Activated T-helper 17 cell treated with anti-CD3 and anti-CD28 coated beads, Interleukin-2, amount 50 U/mL, for 72 hours (primary cell): ENCODE measurements at regions not wholly inside any gene's neighbourhood (a gene's known extent, or its start where the extent isn't known, plus 50 kb on each side); places are given as distances from the start of the nearest gene placed in this dataset.
"Not testable (repeated sequence)": the region's sequence is repeated elsewhere in the genome, so short reads cannot be mapped to it uniquely, and the experiment has no call there.

Source experiments
- ATAC-seq: fragments of 150-1000 bp; cut with Tn5 transposase; replicated peaks from 2 replicates; pipeline ENCODE4 v1.10.0; 2021; ENCODE audit warnings: mild to moderate bottlenecking, moderate library complexity
- H3K27ac Mint-ChIP-seq: one replicate; pipeline ENCODE4 v1.8.0; 2022; ENCODE audit warnings: mixed read lengths
- H3K27me3 Mint-ChIP-seq: one replicate; pipeline ENCODE4 v1.8.0; 2022; ENCODE audit warnings: mixed read lengths
- H3K36me3 Mint-ChIP-seq: one replicate; pipeline ENCODE4 v1.8.0; 2022; ENCODE audit warnings: low read depth, mild to moderate bottlenecking, mixed read lengths
- H3K4me1 Mint-ChIP-seq: one replicate; pipeline ENCODE4 v1.8.0; 2022; ENCODE audit warnings: mixed read lengths
- H3K4me3 Mint-ChIP-seq: one replicate; pipeline ENCODE4 v1.8.0; 2022; ENCODE audit warnings: mild to moderate bottlenecking, mixed read lengths
- H3K9me3 Mint-ChIP-seq: one replicate; pipeline ENCODE4 v1.8.0; 2022; ENCODE audit warnings: mixed read lengths

- H3K27ac Mint-ChIP-seq, result no peak overlapping the region
- H3K27me3 Mint-ChIP-seq, result no peaks in the 10 kb centered on the region
- ATAC-seq, result no peak
- H3K36me3 Mint-ChIP-seq, result no peaks in the 10 kb centered on the region
- no peak overlapping the region for H3K4me3 Mint-ChIP-seq
- H3K9me3 Mint-ChIP-seq, result peaks cover 8% of the 10 kb centered on the region
- no peaks in the 10 kb centered on the region for H3K4me1 Mint-ChIP-seq
These were observed 234.5 kb upstream of the SLIT2 start for GRCh38 chr4:20017070-20017776.

GRCh38 chr4:20015636-20016224 lies 236.0 kb upstream of the SLIT2 start:
- Mint-ChIP-seq H3K27me3 (no peaks in the 10 kb centered on the region), H3K27ac (no peak overlapping the region), H3K4me3 (no peak overlapping the region), H3K9me3 (peaks cover 8% of the 10 kb centered on the region), H3K4me1 (no peaks in the 10 kb centered on the region), H3K36me3 (no peaks in the 10 kb centered on the region)
- no peak for ATAC-seq

GRCh38 chr4:20003836-20004558 lies 247.7 kb upstream of the SLIT2 start:
- H3K36me3 Mint-ChIP-seq, result not testable (repeated sequence)

DNA sequence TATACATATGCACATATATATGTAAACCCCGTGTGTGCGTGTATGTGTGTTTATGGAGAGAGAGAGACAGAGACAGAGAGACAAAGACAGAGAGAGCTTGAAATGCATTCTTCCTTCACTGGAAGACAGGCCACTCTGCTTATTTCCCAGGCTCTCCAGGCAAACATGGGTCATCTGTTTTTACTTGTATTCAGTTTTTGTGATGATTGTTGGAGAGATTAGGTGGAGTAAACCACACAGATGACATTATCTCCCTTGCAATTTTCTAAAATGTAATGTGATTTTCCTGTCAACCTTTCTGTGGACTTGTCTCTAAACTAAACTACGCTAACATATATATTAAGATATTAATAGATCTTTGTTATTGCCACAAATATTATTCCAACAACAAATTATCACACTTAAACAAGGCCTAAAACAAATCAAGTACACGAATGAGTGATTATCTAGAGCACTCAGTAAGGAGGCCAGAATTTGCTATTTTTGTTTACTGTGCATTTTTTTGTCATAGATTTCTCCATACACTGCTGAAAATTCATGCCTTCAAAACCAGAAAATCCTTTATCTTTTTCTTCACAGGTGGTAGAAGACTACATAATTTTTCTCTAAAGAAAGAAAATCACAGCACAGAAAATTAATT lies 251.8 kb upstream of the SLIT2 start:
- Mint-ChIP-seq H3K4me3 (no peak overlapping the region), H3K36me3 (no peaks in the 10 kb centered on the region), H3K27me3 (no peaks in the 10 kb centered on the region), H3K4me1 (no peaks in the 10 kb centered on the region), H3K9me3 (no peaks in the 10 kb centered on the region), H3K27ac (no peak overlapping the region)
- ATAC-seq, result no peak

More at GRCh38 chr4:20003836-20004558, 247.7 kb upstream of the SLIT2 start:
- H3K27ac Mint-ChIP-seq, ATAC-seq, H3K4me3 Mint-ChIP-seq, H3K4me1 Mint-ChIP-seq, H3K27me3 Mint-ChIP-seq, H3K9me3 Mint-ChIP-seq: not testable (repeated sequence)

- no peaks in the 10 kb centered on the region for H3K9me3 Mint-ChIP-seq
- H3K36me3 Mint-ChIP-seq, result no peaks in the 10 kb centered on the region
- H3K4me3 Mint-ChIP-seq, result no peak overlapping the region
- H3K27me3 Mint-ChIP-seq, result no peaks in the 10 kb centered on the region
- H3K27ac Mint-ChIP-seq, result no peak overlapping the region
- H3K4me1 Mint-ChIP-seq, result no peaks in the 10 kb centered on the region
- no peak for ATAC-seq
These were observed 252.4 kb upstream of the SLIT2 start for GRCh38 chr4:19999276-19999675.

DNA sequence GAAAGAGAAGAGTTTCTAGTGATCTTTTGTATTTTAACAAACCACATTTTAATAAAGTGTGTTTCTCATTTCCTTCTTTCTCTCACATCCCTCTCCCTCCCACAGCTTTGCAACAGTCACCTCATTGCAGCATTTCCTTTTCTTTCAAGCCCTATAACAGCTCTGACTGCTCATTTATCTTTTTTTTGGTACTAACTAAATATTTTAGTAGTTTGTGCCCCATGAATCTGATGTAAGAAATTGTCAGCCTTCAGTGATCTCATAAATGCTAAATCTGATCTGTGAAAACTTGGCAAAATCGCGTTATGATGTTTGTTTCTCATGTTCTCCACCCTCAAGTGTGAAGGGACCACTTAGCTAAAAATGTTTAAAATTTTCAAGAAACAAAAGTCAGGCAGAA lies 258.5 kb upstream of the SLIT2 start:
- no peaks in the 10 kb centered on the region for H3K36me3 Mint-ChIP-seq
- H3K4me3 Mint-ChIP-seq, result no peak overlapping the region
- H3K9me3 Mint-ChIP-seq, result peaks cover 17% of the 10 kb centered on the region
- no peaks in the 10 kb centered on the region for H3K4me1 Mint-ChIP-seq
- H3K27ac Mint-ChIP-seq, result no peak overlapping the region
- H3K27me3 Mint-ChIP-seq, result no peaks in the 10 kb centered on the region
- ATAC-seq, result no peak

GRCh38 chr4:19992471-19993093 lies 259.1 kb upstream of the SLIT2 start:
- H3K4me1 Mint-ChIP-seq, result no peaks in the 10 kb centered on the region
- H3K36me3 Mint-ChIP-seq, result no peaks in the 10 kb centered on the region
- no peak overlapping the region for H3K4me3 Mint-ChIP-seq

GRCh38 chr4:19987746-19988145 lies 264.0 kb upstream of the SLIT2 start:
- Mint-ChIP-seq H3K9me3 (peaks cover 24% of the 10 kb centered on the region), H3K4me1 (no peaks in the 10 kb centered on the region), H3K27me3 (no peaks in the 10 kb centered on the region), H3K27ac (no peak overlapping the region), H3K4me3 (no peak overlapping the region), H3K36me3 (no peaks in the 10 kb centered on the region)
- no peak for ATAC-seq

More at GRCh38 chr4:19992471-19993093, 259.1 kb upstream of the SLIT2 start:
- no peak for ATAC-seq
- Mint-ChIP-seq H3K27me3 (no peaks in the 10 kb centered on the region), H3K9me3 (peaks cover 22% of the 10 kb centered on the region), H3K27ac (no peak overlapping the region)

DNA sequence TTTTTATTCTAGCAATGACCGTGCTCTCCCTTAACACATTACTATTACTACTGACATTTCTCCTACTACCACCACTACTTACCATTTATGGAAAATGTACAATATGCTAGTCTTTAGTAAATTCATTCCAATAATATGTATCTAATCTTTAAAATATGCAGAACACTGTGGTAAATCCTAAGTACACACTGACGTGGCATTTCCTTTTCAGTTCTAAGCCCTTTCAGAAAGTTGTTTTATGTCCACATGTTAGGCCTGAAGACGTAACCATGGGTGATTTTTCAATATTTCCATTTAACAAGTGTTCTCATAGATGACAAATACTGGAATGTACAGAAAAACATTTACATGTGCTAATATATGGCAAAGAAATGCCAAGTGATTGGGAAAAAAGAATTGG lies 268.6 kb upstream of the SLIT2 start:
- Mint-ChIP-seq H3K4me1 (no peaks in the 10 kb centered on the region), H3K4me3 (no peak overlapping the region), H3K27me3 (no peaks in the 10 kb centered on the region), H3K9me3 (peaks cover 16% of the 10 kb centered on the region), H3K36me3 (no peaks in the 10 kb centered on the region), H3K27ac (no peak overlapping the region)
- ATAC-seq, result no peak

DNA sequence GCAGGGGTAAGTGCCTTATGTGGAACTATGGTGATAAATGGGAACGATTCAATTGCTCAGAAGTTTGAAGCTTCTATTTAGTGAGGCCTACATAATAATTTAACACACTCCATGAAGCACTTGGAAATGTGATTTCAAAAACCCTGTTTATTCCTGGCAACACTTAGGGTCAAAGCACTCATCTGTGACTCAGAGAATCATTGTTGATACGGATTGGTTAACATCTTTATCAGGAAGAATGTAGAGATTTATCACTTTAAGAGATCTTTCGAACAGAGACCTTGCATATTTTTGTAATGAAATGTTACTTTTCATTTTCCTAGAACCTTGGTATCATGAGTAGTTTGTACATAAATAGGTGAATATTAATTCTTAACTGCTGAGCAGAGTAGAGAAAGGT lies 269.1 kb upstream of the SLIT2 start:
- peaks cover 12% of the 10 kb centered on the region for H3K9me3 Mint-ChIP-seq
- H3K36me3 Mint-ChIP-seq, result no peaks in the 10 kb centered on the region
- H3K4me3 Mint-ChIP-seq, result no peak overlapping the region
- no peaks in the 10 kb centered on the region for H3K4me1 Mint-ChIP-seq
- H3K27me3 Mint-ChIP-seq, result no peaks in the 10 kb centered on the region
- ATAC-seq, result no peak
- H3K27ac Mint-ChIP-seq, result no peak overlapping the region

- H3K4me1 Mint-ChIP-seq, result no peaks in the 10 kb centered on the region
- H3K4me3 Mint-ChIP-seq, result no peak overlapping the region
- no peak for ATAC-seq
- H3K27me3 Mint-ChIP-seq, result no peaks in the 10 kb centered on the region
- no peaks in the 10 kb centered on the region for H3K36me3 Mint-ChIP-seq
- H3K9me3 Mint-ChIP-seq, result peaks cover 4% of the 10 kb centered on the region
- no peak overlapping the region for H3K27ac Mint-ChIP-seq
These were observed 279.9 kb upstream of the SLIT2 start for GRCh38 chr4:19971829-19972228.

DNA sequence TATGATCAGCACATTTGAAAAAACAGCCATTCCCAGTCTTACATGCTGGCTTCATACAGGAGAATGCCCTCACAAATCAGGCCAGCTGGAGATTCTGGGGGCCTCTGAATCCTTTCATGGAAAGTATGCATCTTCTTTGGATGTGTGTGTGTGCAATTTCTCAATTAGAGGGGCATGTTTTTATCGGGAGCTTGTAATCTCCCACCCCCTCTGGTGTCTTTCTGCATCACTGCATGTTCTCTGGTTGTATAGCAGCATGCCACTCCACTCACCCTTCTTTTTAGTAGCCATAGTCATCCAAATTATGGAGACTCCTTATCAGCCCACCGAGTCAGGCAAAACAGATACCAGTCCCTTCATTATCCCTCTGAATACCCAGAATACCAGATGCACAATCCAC lies 282.2 kb upstream of the SLIT2 start:
- no peaks in the 10 kb centered on the region for H3K27me3 Mint-ChIP-seq
- no peak overlapping the region for H3K4me3 Mint-ChIP-seq
- no peak overlapping the region for H3K27ac Mint-ChIP-seq
- H3K36me3 Mint-ChIP-seq, result no peaks in the 10 kb centered on the region
- peaks cover 8% of the 10 kb centered on the region for H3K9me3 Mint-ChIP-seq
- ATAC-seq, result no peak
- H3K4me1 Mint-ChIP-seq, result no peaks in the 10 kb centered on the region

DNA sequence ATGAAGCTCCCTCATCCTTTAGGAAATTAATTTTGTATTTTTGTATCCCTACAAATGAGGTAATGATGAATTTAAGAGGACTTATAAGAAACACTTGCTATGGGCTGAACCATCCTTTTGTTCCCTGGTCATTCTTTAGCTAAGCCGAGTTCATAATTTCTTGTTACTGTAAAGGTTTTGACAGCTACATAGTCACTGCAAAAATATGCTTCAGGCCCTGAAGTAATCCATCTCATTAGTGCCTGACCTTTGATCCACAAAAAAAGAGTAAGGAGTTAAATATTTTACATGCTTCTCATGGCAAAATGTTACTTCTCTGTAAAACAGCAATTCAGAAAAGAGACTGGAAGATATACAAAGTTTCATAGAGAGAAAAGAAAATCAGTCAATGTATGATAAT lies 290.6 kb upstream of the SLIT2 start:
- Mint-ChIP-seq H3K4me3 (no peak overlapping the region), H3K27me3 (no peaks in the 10 kb centered on the region), H3K36me3 (no peaks in the 10 kb centered on the region), H3K9me3 (no peaks in the 10 kb centered on the region), H3K4me1 (no peaks in the 10 kb centered on the region), H3K27ac (no peak overlapping the region)
- ATAC-seq, result no peak

- Mint-ChIP-seq H3K4me1 (no peaks in the 10 kb centered on the region), H3K36me3 (no peaks in the 10 kb centered on the region), H3K27ac (no peak overlapping the region), H3K4me3 (no peak overlapping the region), H3K27me3 (no peaks in the 10 kb centered on the region), H3K9me3 (no peaks in the 10 kb centered on the region)
- no peak for ATAC-seq
These were observed 292.9 kb upstream of the SLIT2 start for GRCh38 chr4:19958848-19959247.
